Omental fat pad (tissue), 3 donors: ENCODE measurements at regions not wholly inside any gene's neighbourhood (a gene's known extent, or its start where the extent isn't known, plus 50 kb on each side); places are given as distances from the start of the nearest gene placed in this dataset.

ENCODE experiments used
- ATAC-seq: fragments of 150-250 bp; one replicate; pipeline ENCODE4 v1.9.1; 2016; ENCODE audit warnings: mild to moderate bottlenecking, moderate library complexity; ENCODE audit not compliant: low FRiP score
- DNase-seq: peaks from one replicate; pipeline ENCODE4 v3.0.0-alpha.2; 2019; ENCODE audit warnings: low spot score
- CTCF ChIP-seq, 3 donors: fragments of 450-650 bp; IDR thresholded peaks; one replicate each; pipeline ENCODE4 v1.5.1; 2016 to 2017; ENCODE audit warnings: antibody characterized with exemption in 3 of 3, mild to moderate bottlenecking in 3 of 3, moderate library complexity in 2 of 3

GRCh38 chr3:72082186-72082715 is 297.3 kb upstream of the PROK2 start:
- DNase-seq (no peak), ATAC-seq (peak; percentile 69)
- no peak for TF ChIP-seq CTCF (IDR thresholded peaks at IDR 0.05)

- ATAC-seq (peak; percentile 31), DNase-seq (no peak)
- no peak for TF ChIP-seq CTCF (IDR thresholded peaks at IDR 0.05)
Observed at GRCh38 chr3:72081471-72082185, 296.7 kb upstream of the PROK2 start.

GRCh38 chr3:72080800-72081199 is 295.9 kb upstream of the PROK2 start:
- DNase-seq, result no peak
- ATAC-seq, result no peak
- TF ChIP-seq CTCF (IDR thresholded peaks at IDR 0.05), result no peak

- ATAC-seq (no peak), DNase-seq (no peak)
- TF ChIP-seq CTCF (IDR thresholded peaks at IDR 0.05), result no peak
Observed at GRCh38 chr3:72080095-72080494, 295.1 kb upstream of the PROK2 start.

GRCh38 chr3:72079369-72079872 is 294.5 kb upstream of the PROK2 start:
- ATAC-seq (no peak), DNase-seq (no peak)
- TF ChIP-seq CTCF (IDR thresholded peaks at IDR 0.05), result no peak

- DNase-seq, result no peak
- ATAC-seq, result no peak
- TF ChIP-seq CTCF (IDR thresholded peaks at IDR 0.05), result no peak
Observed at GRCh38 chr3:72078676-72079368, 293.9 kb upstream of the PROK2 start.
